WI38 (cell line): ENCODE measurements at regions not wholly inside any gene's neighbourhood (a gene's known extent, or its start where the extent isn't known, plus 50 kb on each side); places are given as distances from the start of the nearest gene placed in this dataset.

Source experiments
- H3K4me3 ChIP-seq: 2 replicates; pipeline ENCODE4 v1.5.1; 2011; ENCODE audit warnings: low read depth, mild to moderate bottlenecking, control low read depth, low read length
- TF ChIP-seq, protein P1 (sequence below): IDR thresholded peaks from 2 replicates; pipeline ENCODE4 v1.5.1; 2012; ENCODE audit warnings: low read depth, mild to moderate bottlenecking, control low read depth, low read length

DNA sequence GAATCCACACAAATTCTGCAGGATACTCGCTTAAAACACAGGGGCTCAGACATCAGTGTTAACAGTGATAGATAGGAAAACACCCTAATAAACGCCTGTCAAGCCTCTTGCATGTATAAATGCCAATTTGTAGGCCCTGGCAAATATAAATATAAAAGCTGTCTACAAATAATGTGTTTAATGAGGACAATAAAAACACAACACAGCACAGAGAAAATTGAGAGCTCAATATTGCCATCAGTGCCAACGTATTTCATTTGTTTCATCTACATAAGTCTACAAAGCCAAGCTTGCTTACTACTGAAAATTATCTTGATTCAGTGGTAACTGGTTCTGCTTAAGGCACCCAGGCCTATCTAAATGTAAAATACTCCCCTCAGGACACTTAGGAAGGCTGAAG lies 1387.0 kb upstream of the TENM4 start:
- TF ChIP-seq, protein P1, sequence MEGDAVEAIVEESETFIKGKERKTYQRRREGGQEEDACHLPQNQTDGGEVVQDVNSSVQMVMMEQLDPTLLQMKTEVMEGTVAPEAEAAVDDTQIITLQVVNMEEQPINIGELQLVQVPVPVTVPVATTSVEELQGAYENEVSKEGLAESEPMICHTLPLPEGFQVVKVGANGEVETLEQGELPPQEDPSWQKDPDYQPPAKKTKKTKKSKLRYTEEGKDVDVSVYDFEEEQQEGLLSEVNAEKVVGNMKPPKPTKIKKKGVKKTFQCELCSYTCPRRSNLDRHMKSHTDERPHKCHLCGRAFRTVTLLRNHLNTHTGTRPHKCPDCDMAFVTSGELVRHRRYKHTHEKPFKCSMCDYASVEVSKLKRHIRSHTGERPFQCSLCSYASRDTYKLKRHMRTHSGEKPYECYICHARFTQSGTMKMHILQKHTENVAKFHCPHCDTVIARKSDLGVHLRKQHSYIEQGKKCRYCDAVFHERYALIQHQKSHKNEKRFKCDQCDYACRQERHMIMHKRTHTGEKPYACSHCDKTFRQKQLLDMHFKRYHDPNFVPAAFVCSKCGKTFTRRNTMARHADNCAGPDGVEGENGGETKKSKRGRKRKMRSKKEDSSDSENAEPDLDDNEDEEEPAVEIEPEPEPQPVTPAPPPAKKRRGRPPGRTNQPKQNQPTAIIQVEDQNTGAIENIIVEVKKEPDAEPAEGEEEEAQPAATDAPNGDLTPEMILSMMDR: no peak
- H3K4me3 ChIP-seq: no peak overlapping the region

DNA sequence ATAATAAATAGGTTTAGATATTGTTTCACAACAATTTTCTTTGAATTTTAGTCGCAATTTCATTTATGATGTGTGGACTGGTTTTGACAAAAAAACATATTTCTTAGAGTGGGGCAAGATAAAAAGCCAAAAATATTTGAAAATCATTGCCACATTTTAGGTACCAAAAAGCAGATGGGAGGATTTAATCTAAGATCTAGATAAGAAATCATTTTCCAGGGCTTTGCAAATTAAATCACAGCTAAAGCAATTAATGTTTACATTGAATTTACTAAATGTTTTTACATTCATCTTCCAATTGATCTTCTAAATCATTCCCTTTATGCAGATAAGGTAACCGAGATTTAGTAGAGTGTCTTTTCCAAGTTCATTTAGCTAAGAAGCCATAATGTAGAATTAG lies 1386.0 kb upstream of the TENM4 start:
- TF ChIP-seq, protein P1: no peak

DNA sequence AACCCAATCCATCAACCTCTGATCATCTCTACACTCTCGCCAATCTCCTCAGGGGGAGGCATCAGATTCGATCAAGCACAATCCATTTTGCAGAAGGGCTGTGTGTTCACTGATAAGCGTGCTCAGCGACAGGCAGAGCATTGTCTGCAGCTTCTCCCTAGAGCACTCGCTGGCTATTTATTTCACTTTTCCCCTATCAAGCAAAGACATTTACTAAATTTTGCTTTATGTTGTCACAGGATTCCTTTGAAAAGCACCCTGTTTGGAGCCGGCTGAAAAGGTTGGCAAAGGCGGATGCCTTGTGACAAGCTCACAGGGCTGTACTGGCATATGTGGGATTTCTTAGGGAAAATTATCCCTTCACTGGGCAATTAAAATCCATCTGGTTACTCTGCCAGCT lies 1381.5 kb upstream of the TENM4 start:
- H3K4me3 ChIP-seq: no peak overlapping the region
- TF ChIP-seq, protein P1: no peak

More for the DNA sequence above, 1386.0 kb upstream of the TENM4 start:
- no peak overlapping the region for H3K4me3 ChIP-seq

DNA sequence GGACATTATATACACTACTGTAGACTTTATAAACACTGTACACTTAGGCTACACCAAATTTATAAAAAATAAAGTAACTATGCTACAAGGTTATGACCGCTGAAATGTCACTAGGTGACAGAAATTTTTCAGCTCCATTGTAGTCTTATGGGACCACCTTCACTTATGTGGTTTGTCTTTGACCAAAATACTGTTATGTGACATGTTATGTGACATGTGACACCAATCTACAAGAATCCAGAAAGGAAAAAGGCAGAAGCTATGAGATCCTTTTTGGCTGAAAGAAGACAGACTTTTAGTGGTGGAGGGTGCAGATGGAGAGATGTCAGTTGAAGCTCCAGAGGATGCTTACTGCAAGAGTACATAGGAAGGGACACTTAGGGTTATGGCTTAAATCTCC lies 1378.4 kb upstream of the TENM4 start:
- no peak overlapping the region for H3K4me3 ChIP-seq
- TF ChIP-seq, protein P1: no peak

DNA sequence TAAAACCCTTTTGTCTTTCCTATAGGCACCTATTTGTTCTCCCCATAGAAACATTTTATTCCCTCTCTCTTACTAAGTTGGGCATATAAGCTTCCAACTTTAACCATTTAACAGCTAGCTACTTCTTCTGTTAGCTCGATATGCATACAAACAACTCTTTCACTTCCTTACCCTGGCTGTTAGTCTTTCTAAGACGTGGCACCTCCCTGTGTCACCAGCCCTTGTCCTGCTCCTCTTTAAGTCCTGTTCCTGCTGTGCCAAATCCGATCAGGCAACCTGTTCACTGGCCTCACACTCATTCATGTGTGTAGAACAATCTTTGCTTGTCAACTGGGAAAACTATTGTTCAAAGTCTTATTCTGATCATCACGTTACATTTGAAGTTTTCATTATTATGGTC lies 1376.1 kb upstream of the TENM4 start:
- TF ChIP-seq, protein P1: no peak
- no peak overlapping the region for H3K4me3 ChIP-seq

DNA sequence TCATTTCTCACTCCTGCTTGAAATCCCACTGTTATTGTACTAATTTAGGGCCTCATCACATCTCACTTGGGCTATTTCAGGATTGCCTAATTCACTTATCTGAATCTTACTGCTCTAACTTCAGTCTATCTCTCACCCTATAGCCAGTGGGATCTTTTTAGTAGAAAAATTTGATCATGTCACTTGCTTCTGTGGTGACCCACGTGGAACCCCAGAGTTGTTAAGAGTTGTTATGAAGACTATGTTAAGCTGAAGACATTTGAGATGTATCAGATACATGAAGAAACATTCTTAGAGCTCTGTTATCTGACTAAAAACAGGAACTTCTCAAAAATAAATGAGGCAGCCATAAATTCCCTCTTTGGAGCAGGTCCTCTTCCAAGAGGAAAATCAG lies 1375.6 kb upstream of the TENM4 start:
- TF ChIP-seq, protein P1: no peak
- no peak overlapping the region for H3K4me3 ChIP-seq

DNA sequence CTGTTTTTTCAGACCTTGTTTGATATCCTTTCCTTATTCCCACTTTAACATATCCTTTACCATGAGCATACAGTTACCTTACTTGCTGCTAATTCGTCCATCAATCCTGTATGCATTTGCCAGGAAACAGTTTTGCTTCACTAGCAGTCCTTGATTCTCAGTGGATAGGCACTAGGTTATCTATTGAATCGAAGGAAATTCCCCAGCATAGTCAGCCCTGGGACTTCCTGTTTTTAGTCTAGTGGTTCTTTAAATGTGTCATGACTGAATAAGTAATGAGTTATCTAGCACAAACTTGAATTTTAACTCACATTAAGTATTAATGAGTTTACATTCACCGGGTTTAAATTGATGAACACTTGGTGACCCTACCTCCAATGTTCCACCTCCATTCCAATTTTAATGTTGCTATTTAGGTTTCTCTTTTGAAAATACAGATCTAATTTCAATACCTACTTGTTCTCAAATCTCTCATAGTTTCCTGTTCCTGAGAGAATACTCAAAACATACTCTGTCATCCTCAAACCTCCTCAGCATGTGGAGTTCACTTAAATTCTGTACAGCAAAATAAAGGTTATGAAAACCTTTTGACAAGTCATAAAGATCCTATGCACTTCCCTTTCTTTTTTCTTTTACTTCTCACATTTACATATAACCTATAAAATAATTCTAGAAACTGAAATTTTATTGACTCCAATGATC lies 1375.1 kb upstream of the TENM4 start:
- TF ChIP-seq, protein P1: no peak
- H3K4me3 ChIP-seq: no peak overlapping the region
